ENCODE measurements at regions not wholly inside any gene's neighbourhood (a gene's known extent, or its start where the extent isn't known, plus 50 kb on each side); places are given as distances from the start of the nearest gene placed in this dataset.
"Not testable (repeated sequence)": the region's sequence is repeated elsewhere in the genome, so short reads cannot be mapped to it uniquely, and the experiment has no call there.

GRCh38 chr2:63737081-63737751 lies 104.5 kb upstream of the UGP2 start:
- Histone ChIP-seq H3K27ac (ENCODE audit: low read length) (no peak overlapping the region), H3K4me2 (ENCODE audit: insufficient read depth, low read length) (no peak overlapping the region), H4K20me1 (ENCODE audit: insufficient read depth, low read length) (no peaks in the 10 kb centered on the region), H3K9ac (ENCODE audit: low read depth, low read length) (no peak overlapping the region), H3K36me3 (ENCODE audit: insufficient read depth, low read length) (no peaks in the 10 kb centered on the region), H3K79me2 (ENCODE audit: insufficient read depth, low read length) (no peaks in the 10 kb centered on the region), H2AFZ (ENCODE audit: low read depth, low read length) (no peak overlapping the region), H3K27me3 (ENCODE audit: insufficient read depth, low read length, poor library complexity) (no peaks in the 10 kb centered on the region), H3K4me1 (ENCODE audit: insufficient read depth, low read length) (no peaks in the 10 kb centered on the region), H3K4me3 (ENCODE audit: low read depth in 1 of 2, low read length in 2 of 2) (no peak overlapping the region), H3K9me3 (ENCODE audit: insufficient read depth, low read length, severe bottlenecking) (no peaks in the 10 kb centered on the region)
- TF ChIP-seq CTCF (IDR thresholded peaks at IDR 0.05; ENCODE audit: borderline replicate concordance, extremely low read depth, low read length, poor library complexity, severe bottlenecking): no peak
- ATAC-seq (ENCODE audit: insufficient read depth, low read depth) (no peak), DNase-seq (no peak)

- Histone ChIP-seq H3K9ac (ENCODE audit: low read depth, low read length) (no peak overlapping the region), H3K4me3 (ENCODE audit: low read depth in 1 of 2, low read length in 2 of 2) (no peak overlapping the region), H3K27me3 (ENCODE audit: insufficient read depth, low read length, poor library complexity) (no peaks in the 10 kb centered on the region), H3K9me3 (ENCODE audit: insufficient read depth, low read length, severe bottlenecking) (no peaks in the 10 kb centered on the region), H4K20me1 (ENCODE audit: insufficient read depth, low read length) (no peaks in the 10 kb centered on the region), H3K79me2 (ENCODE audit: insufficient read depth, low read length) (no peaks in the 10 kb centered on the region), H3K4me2 (ENCODE audit: insufficient read depth, low read length) (no peak overlapping the region), H3K27ac (ENCODE audit: low read length) (no peak overlapping the region), H3K36me3 (ENCODE audit: insufficient read depth, low read length) (no peaks in the 10 kb centered on the region), H2AFZ (ENCODE audit: low read depth, low read length) (no peak overlapping the region), H3K4me1 (ENCODE audit: insufficient read depth, low read length) (no peaks in the 10 kb centered on the region)
- DNase-seq (no peak), ATAC-seq (ENCODE audit: insufficient read depth, low read depth) (no peak)
- TF ChIP-seq CTCF (IDR thresholded peaks at IDR 0.05; ENCODE audit: borderline replicate concordance, extremely low read depth, low read length, poor library complexity, severe bottlenecking) (no peak), EZH2 (IDR thresholded peaks at IDR 0.05; ENCODE audit: borderline replicate concordance, low read depth, low read length, severe bottlenecking) (no peak)
Measured at GRCh38 chr2:63738019-63738418, 103.7 kb upstream of the UGP2 start.

GRCh38 chr2:63739180-63739579 lies 102.5 kb upstream of the UGP2 start:
- ATAC-seq (ENCODE audit: insufficient read depth, low read depth); H4K20me1 ChIP-seq (ENCODE audit: insufficient read depth, low read length); H3K79me2 ChIP-seq (ENCODE audit: insufficient read depth, low read length); H3K9ac ChIP-seq (ENCODE audit: low read depth, low read length); H3K27ac ChIP-seq (ENCODE audit: low read length); H3K4me3 ChIP-seq (ENCODE audit: low read depth in 1 of 2, low read length in 2 of 2); H3K9me3 ChIP-seq (ENCODE audit: insufficient read depth, low read length, severe bottlenecking); H3K27me3 ChIP-seq (ENCODE audit: insufficient read depth, low read length, poor library complexity); H2AFZ ChIP-seq (ENCODE audit: low read depth, low read length); H3K36me3 ChIP-seq (ENCODE audit: insufficient read depth, low read length); H3K4me2 ChIP-seq (ENCODE audit: insufficient read depth, low read length); DNase-seq; H3K4me1 ChIP-seq (ENCODE audit: insufficient read depth, low read length): not testable (repeated sequence)

- H3K36me3 ChIP-seq (ENCODE audit: insufficient read depth, low read length): no peaks in the 10 kb centered on the region
- H2AFZ ChIP-seq (ENCODE audit: low read depth, low read length): no peak overlapping the region
- TF ChIP-seq CTCF (IDR thresholded peaks at IDR 0.05; ENCODE audit: borderline replicate concordance, extremely low read depth, low read length, poor library complexity, severe bottlenecking): no peak
- TF ChIP-seq EZH2 (IDR thresholded peaks at IDR 0.05; ENCODE audit: borderline replicate concordance, low read depth, low read length, severe bottlenecking): no peak
- no peak overlapping the region for H3K9ac ChIP-seq (ENCODE audit: low read depth, low read length)
- no peak for ATAC-seq (ENCODE audit: insufficient read depth, low read depth)
- no peaks in the 10 kb centered on the region for H4K20me1 ChIP-seq (ENCODE audit: insufficient read depth, low read length)
- H3K4me2 ChIP-seq (ENCODE audit: insufficient read depth, low read length): no peak overlapping the region
- H3K27me3 ChIP-seq (ENCODE audit: insufficient read depth, low read length, poor library complexity): no peaks in the 10 kb centered on the region
- no peak for DNase-seq
- no peaks in the 10 kb centered on the region for H3K79me2 ChIP-seq (ENCODE audit: insufficient read depth, low read length)
- H3K4me3 ChIP-seq (ENCODE audit: low read depth in 1 of 2, low read length in 2 of 2): no peak overlapping the region
- H3K27ac ChIP-seq (ENCODE audit: low read length): no peak overlapping the region
- H3K4me1 ChIP-seq (ENCODE audit: insufficient read depth, low read length): no peaks in the 10 kb centered on the region
- H3K9me3 ChIP-seq (ENCODE audit: insufficient read depth, low read length, severe bottlenecking): no peaks in the 10 kb centered on the region
Measured at GRCh38 chr2:63740020-63740419, 101.7 kb upstream of the UGP2 start.
